ENCODE measurements at regions not wholly inside any gene's neighbourhood (a gene's known extent, or its start where the extent isn't known, plus 50 kb on each side); places are given as distances from the start of the nearest gene placed in this dataset.

GRCh38 chrX:9342561-9343051 is 122.3 kb upstream of the TBL1X start:
- TF ChIP-seq CTCF (IDR thresholded peaks at IDR 0.05) = no peak
- TF ChIP-seq EZH2phosphoT487 (IDR thresholded peaks at IDR 0.05) = no peak

All from neural progenitor cell (in vitro differentiated cells).